ENCODE measurements at regions not wholly inside any gene's neighbourhood (a gene's known extent, or its start where the extent isn't known, plus 50 kb on each side); places are given as distances from the start of the nearest gene placed in this dataset.

DNA sequence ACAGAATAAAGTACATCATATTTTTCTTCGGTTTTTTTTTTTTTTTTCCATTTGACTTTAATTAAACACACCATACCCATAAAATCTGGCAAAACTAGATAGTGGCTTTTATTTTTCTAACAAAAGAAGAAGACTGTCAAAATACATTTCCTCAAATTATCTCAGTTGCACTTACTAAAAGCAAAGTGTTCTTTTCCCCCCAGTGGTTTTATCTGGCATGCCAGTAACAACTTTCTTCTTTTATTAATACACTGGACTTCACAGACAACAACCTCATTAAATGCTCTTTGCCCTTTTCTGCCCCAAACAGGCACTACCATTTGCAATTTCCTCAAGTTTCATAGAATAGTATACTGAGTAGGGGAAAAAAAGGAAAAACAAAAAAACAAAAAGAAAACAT, 1792.3 kb downstream of the EFNA5 start:
- no peak overlapping the region for H4K91ac ChIP-seq (ENCODE audit: insufficient read depth, low read depth, low read length)
- POLR2A ChIA-PET (ENCODE audit: unreplicated experiment): no interaction called here
- WGBS, 2 experiments (ENCODE audit: extremely low coverage in 2 of 2, insufficient read length in 1 of 2): no CpG with 5 or more reads among the region's 1 CpG
- H3K56ac ChIP-seq (ENCODE audit: extremely low read depth, insufficient read depth, low read length): no peak overlapping the region
- H3K23ac ChIP-seq (ENCODE audit: low read depth, low read length): no peak overlapping the region
- H3K9me3 ChIP-seq (ENCODE audit: control insufficient read depth, insufficient read depth, low read length): no peaks in the 10 kb centered on the region
- DNase-seq: no peak
- H2BK120ac ChIP-seq (ENCODE audit: low read depth, low read length): no peak overlapping the region
- H2AK5ac ChIP-seq (ENCODE audit: low read depth, low read length): no peak overlapping the region
- H2BK15ac ChIP-seq (ENCODE audit: low read depth, low read length): no peak overlapping the region
- no peaks in the 10 kb centered on the region for H3K79me1 ChIP-seq (ENCODE audit: low read depth in 1 of 2, low read length in 2 of 2)
- no peaks in the 10 kb centered on the region for H3K27me3 ChIP-seq (ENCODE audit: control insufficient read depth, insufficient read depth, low read length)
- no peak overlapping the region for H2BK20ac ChIP-seq (ENCODE audit: low read depth, low read length)
- H4K20me1 ChIP-seq (ENCODE audit: insufficient read depth, low read length): no peaks in the 10 kb centered on the region
- no peak overlapping the region for H2AK9ac ChIP-seq (replicated peaks; ENCODE audit: low read depth, low read length, poor library complexity)
- H3K9me1 ChIP-seq (ENCODE audit: insufficient read depth, low read length): no peaks in the 10 kb centered on the region
- H2BK5ac ChIP-seq (ENCODE audit: low read depth, low read length, poor library complexity, severe bottlenecking): no peak overlapping the region
- ATAC-seq (ENCODE audit: low read depth): no peak
- H2AFZ ChIP-seq (replicated peaks; ENCODE audit: low read length, poor library complexity): no peak overlapping the region
- dilution Hi-C loops (cut with HindIII; ENCODE audit: low sequenced_read_pairs, unreplicated experiment): no loop called here
- intact Hi-C loops (cut with micrococcal nuclease): no loop called here
- no peak overlapping the region for H3K4ac ChIP-seq (ENCODE audit: low read depth, low read length)
- no peaks in the 10 kb centered on the region for H3K4me1 ChIP-seq (ENCODE audit: control insufficient read depth, insufficient read depth, low read length)
- no peak overlapping the region for H4K5ac ChIP-seq (ENCODE audit: low read depth, low read length)
- H3K18ac ChIP-seq (ENCODE audit: low read depth, low read length): no peak overlapping the region
- CTCF ChIA-PET: no interaction called here
- in situ Hi-C loops (cut with MboI; ENCODE audit: low sequenced_read_pairs): no loop called here
- no peaks in the 10 kb centered on the region for H3K36me3 ChIP-seq (ENCODE audit: control insufficient read depth, insufficient read depth, low read length)
- H4K8ac ChIP-seq (ENCODE audit: low read depth in 2 of 2, low read length in 2 of 2): no peak overlapping the region
- no peak overlapping the region for H3K14ac ChIP-seq (replicated peaks; ENCODE audit: low read depth, low read length)
- H3K4me2 ChIP-seq (ENCODE audit: low read depth, low read length): no peak overlapping the region
- TF ChIP-seq, protein P1, sequence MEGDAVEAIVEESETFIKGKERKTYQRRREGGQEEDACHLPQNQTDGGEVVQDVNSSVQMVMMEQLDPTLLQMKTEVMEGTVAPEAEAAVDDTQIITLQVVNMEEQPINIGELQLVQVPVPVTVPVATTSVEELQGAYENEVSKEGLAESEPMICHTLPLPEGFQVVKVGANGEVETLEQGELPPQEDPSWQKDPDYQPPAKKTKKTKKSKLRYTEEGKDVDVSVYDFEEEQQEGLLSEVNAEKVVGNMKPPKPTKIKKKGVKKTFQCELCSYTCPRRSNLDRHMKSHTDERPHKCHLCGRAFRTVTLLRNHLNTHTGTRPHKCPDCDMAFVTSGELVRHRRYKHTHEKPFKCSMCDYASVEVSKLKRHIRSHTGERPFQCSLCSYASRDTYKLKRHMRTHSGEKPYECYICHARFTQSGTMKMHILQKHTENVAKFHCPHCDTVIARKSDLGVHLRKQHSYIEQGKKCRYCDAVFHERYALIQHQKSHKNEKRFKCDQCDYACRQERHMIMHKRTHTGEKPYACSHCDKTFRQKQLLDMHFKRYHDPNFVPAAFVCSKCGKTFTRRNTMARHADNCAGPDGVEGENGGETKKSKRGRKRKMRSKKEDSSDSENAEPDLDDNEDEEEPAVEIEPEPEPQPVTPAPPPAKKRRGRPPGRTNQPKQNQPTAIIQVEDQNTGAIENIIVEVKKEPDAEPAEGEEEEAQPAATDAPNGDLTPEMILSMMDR (conservative IDR thresholded peaks at IDR 0.05; ENCODE audit: low read depth, low read length): no peak
- TF ChIP-seq FOS (IDR thresholded peaks at IDR 0.05; ENCODE audit: low read depth, low read length): no peak
- no peak for TF ChIP-seq CEBPB (IDR thresholded peaks at IDR 0.05; ENCODE audit: low read depth, low read length)
- TF ChIP-seq MXI1 (IDR thresholded peaks at IDR 0.05; ENCODE audit: borderline replicate concordance, low read depth, low read length): no peak
- TF ChIP-seq, protein P2, sequence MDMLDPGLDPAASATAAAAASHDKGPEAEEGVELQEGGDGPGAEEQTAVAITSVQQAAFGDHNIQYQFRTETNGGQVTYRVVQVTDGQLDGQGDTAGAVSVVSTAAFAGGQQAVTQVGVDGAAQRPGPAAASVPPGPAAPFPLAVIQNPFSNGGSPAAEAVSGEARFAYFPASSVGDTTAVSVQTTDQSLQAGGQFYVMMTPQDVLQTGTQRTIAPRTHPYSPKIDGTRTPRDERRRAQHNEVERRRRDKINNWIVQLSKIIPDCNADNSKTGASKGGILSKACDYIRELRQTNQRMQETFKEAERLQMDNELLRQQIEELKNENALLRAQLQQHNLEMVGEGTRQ (IDR thresholded peaks at IDR 0.05; ENCODE audit: low read depth, low read length): no peak
- no peak for TF ChIP-seq MAZ (IDR thresholded peaks at IDR 0.05; ENCODE audit: borderline replicate concordance, low read depth, low read length)
- TF ChIP-seq RCOR1 (IDR thresholded peaks at IDR 0.05; ENCODE audit: insufficient replicate concordance, low read length): no peak
- TF ChIP-seq BHLHE40 (IDR thresholded peaks at IDR 0.05; ENCODE audit: low read depth, low read length): no peak
- TF ChIP-seq MAFK (IDR thresholded peaks at IDR 0.05; ENCODE audit: low read depth, low read length): no peak
- BruUV-seq (replicated peaks): no TSS peak
- H3K9ac ChIP-seq (ENCODE audit: low read depth, low read length): no peak overlapping the region
- H3K4me3 ChIP-seq (ENCODE audit: insufficient read depth, low read depth, low read length): no peak overlapping the region
- H3K27ac ChIP-seq (ENCODE audit: insufficient read depth, low read length): no peak overlapping the region

All from IMR-90 (cell line).